SK-MEL-5 (cell line): ENCODE measurements at regions not wholly inside any gene's neighbourhood (a gene's known extent, or its start where the extent isn't known, plus 50 kb on each side); places are given as distances from the start of the nearest gene placed in this dataset.
A peak's percentile ranks its signal among the peaks of the same experiment; 100 is the strongest.

Experiments
- DNase-seq: peaks from one replicate; pipeline ENCODE4 v3.0.0-alpha.2; 2016; ENCODE audit warnings: low read depth, low spot score
- in situ Hi-C: cut with HindIII; loops from 2 replicates; pipeline ENCODE4 v1.10.0; 2016; ENCODE audit warnings: low sequenced_read_pairs, high pct_unique_total_duplicates, low pct_unique_long_range_greater_than_20kb

DNA sequence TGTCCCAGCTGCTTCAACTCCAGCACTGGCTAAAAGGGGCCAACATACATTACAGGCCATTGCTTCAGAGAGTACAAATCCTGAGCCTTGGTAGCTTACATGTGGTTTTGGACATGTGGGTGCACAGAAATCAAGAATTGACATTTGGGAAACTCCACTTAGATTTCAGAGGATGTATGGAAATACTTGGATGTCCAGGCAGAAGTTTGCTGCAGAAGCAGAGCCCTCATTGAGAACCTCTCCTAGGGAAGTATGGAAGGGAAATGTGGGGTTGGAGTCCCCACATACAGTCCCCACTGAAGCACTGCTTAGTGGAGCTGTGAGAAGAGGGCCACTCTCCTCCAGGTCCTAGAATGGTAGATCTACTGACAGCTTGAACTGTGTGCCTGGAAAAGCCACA lies 218.0 kb upstream of the CWC22 start:
- in situ Hi-C loops, result no loop called here
- DNase-seq, result no peak

DNA sequence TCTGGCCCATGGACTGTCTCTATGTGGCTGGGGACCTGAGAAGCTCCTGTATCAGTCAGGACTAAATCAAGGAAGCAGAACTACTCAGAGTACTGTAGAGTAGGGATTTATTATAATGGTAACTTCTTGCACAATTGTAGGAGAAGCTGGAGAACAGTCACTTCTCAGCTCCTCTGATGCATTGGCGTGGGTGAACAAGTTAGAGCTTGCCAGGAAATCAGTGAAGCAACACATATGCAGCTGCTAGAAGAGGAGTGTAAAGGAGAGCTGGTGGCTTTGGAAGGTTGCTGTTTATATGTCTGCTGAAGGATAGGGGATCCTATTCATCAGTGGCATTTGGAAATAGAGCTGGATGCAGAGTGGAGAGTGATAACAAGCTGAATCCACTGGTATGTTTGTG lies 215.5 kb upstream of the CWC22 start:
- DNase-seq, result no peak
- in situ Hi-C loops, result no loop called here

DNA sequence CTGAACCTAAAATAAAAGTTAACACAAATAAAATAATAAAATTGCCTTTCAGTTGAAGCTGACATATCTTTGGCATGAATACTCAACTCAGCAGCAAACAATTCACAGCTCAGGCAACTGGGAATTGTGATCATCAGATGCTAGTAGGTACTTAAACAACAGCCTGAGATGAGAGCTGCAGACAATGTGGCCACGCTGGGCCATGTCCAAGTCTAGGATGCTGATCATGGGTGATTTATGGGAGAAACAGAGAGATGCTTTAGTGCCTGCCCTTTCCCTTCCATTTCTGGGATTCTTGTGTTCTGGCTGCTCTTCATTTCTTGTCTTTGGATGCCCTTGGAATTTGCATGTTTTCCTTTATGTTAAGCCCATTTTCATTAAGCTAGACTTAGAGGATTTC lies 212.4 kb upstream of the CWC22 start:
- in situ Hi-C loops, result no loop called here
- no peak for DNase-seq

DNA sequence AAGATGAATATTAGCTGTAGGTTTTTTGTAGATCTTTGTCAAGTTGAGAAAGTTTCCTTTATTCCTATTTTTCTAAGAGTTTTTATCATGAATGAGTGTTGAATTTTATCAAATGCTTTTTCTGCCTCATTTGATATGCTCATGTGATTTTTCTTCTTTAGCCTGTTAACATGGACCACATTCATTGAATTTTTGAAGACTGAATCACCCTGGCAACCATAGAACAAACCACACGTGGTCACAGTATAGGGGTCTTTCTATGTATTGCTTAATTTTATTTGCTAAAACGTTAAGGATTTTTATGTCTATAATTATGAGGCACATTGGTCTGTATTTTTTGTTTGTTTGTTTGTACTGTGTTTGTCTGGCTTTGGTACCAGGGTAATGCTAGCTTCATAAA lies 201.7 kb upstream of the CWC22 start:
- no peak for DNase-seq
- in situ Hi-C loops, result no loop called here

DNA sequence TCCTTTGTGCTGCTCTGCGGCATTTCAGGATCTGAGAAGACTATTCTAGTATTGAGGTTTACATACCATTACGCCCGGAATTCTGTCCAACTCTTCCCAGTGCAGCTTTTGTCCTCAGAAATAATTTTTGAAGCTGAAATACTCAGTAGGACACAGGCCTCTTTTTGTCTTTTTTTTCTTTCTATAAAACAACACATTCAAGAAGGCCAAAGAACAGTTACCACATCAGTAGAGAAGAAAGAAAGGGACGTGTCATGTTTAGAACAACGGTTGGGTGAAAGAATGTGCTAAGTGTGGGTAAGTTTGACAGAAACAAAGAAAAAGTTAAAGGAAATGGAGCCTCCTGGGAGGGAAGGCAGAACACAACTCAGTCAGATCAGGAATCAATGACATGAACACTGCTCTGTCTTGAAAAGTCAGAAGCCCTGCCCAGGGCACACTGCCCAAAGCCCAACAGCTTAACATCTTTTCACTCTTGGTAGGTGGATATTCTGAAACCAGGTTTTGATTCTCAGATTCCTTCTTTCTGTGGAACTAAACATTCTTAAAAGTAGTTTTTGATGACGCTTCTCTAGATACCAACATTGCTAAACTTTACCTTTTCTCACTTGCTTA lies 198.6 kb upstream of the CWC22 start:
- DNase-seq, result peak; percentile 46
- in situ Hi-C loops, result no loop called here

DNA sequence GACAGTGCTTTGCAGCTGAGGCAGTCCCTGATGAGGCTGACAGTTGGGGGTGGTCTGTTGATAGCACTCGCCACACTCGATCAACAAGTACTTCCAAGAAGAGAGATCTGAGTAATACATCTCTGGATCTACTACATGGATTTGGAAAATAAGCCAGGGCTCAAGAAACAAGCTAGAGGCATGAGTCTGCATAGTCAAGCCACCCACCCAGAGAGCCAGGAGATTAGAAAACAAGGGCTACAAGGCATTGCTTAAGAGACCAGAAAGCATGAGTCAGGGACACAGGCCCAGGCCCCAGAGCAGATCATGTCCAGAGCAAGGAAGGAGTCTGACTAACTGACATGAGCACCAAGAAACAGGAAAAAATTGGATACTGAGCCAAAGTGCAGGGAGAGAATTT lies 196.9 kb upstream of the CWC22 start:
- no peak for DNase-seq
- in situ Hi-C loops, result no loop called here

DNA sequence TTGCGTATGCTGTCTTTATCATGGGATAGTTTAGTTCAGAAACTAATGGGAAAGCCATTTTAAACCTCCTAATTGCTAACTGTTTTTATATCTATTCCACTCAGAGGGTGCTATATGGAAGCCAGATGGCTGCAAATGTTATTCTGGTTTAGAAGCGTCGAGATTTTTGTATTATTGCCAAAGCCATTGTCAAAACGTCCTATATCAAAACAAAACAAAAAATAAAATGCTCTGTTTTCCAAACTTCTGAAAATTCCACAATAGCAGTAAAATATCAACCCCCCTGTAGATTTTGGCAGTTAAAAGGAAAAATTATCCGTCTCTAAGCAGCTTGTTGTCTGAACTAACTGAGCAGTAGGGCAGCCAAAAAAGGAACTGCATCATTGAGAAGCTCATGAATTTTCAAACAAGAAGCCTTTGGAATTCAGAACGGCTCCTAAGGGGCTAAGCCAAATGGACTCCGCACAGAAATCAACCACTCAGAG lies 195.4 kb upstream of the CWC22 start:
- in situ Hi-C loops, result no loop called here
- no peak for DNase-seq

DNA sequence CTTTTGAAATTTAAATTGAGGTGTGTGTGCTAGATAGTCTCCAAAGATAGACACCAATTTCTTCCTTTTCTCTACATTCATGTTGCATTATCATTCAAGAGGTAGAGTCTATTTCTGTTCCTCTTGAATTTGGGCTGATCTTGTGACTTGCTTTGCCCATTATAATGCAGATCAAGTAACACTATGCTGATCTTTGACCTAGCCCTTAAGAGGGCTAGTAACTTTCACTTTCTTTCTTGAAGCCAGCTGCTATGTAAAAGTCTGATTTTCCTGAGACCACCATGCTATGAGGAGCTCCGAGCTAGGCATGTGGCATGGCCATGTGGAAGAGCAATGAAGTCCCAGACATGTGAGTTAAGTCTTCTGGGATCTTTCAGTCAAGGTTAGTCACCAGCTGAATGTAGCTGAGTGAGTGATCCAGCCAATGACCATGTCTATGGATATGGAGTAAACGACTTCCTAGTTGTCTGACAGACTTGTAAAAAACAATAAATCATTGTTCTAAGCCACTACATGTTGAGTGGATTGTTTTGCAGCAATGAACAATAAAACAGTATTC lies 189.4 kb upstream of the CWC22 start:
- in situ Hi-C loops, result no loop called here
- no peak for DNase-seq

DNA sequence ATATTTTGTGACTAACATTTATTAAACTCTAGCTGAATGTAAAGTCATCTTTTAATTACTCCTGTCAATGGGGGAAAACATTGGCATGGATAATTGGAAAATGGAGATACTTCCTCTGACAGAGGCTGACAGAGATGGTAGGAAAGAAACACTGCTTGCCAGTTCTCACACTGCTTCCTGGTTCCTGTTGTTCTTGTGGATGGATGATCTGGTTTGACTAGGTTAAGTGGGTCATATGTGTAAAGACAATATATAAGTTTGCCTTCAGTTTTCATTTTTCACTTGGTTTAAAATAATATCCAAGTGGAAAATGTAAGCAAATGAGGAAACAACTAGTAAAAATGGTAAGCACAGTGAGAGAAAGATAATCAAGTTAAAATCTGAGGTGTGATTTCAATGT lies 188.8 kb upstream of the CWC22 start:
- in situ Hi-C loops, result no loop called here

DNA sequence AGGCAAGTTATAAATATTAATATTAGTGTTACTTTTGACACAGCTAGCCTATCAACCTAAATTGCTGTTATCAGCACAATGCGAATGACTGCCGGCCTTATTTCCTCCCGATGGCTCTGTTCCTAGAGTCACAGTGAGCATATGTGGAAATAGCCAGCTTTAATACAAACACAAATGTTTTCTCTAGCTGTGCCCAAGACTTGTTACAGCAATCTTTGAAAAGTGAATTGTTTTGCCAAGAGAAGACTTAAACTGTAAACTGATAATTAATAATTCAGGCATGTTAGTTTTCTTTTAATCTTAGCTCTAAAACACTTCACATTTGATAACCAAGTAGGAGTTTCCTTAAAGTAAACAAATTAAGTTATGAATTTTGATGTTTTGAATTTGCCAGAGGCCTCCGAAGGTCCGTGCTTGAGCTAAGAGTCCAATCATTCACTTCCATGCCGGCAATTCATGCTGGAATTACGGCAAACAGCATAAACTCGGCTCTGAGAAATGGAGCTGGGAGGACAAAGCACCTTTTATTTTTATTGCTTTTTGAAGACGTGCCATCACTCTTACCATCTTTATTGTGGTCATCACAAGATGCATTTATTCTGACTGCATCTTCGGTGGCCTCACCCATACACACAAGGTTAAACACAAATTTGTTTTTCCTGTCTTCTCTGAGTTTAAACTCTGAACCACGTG lies 184.5 kb upstream of the CWC22 start:
- in situ Hi-C loops, result no loop called here
- DNase-seq, result peak; percentile 52

More for the DNA sequence above, 188.8 kb upstream of the CWC22 start:
- DNase-seq, result no peak

DNA sequence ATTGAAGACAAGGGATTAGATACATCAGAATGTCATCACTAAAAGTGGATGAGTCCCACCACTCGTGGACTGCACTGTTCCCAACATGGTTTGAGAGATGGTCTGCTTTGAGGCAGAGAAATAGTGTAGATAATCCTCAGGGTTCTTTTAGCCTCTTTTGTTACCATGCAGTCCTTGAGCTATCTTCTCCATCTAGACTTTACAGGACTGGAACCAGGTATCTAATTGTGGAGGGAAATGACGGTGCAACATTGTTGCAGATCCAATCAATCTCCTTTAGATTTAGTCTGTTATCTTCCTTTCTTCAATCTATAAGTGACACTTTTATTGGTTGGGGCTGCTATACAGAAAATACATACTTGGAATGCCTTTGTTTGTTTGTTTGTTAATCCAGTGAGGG lies 183.8 kb upstream of the CWC22 start:
- DNase-seq, result no peak
- in situ Hi-C loops, result no loop called here

DNA sequence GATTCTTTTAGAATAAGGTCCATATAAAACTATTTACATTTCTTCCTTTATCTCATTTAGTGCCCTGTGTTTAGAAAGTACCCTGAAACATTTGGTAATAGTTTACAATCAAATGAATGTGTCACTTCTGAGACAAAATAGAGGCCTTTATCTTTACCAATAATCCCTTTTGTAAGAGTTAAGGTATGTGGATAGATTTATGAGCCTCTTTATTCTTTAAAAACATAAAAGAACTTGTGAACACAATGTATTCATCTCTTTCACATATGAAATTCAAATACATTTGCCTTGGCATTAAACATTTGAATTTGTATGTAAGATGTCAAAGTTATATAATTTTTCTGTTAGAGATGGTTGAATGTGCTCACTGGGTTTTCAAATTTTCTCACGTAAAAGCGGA lies 180.5 kb upstream of the CWC22 start:
- in situ Hi-C loops, result no loop called here
- no peak for DNase-seq

DNA sequence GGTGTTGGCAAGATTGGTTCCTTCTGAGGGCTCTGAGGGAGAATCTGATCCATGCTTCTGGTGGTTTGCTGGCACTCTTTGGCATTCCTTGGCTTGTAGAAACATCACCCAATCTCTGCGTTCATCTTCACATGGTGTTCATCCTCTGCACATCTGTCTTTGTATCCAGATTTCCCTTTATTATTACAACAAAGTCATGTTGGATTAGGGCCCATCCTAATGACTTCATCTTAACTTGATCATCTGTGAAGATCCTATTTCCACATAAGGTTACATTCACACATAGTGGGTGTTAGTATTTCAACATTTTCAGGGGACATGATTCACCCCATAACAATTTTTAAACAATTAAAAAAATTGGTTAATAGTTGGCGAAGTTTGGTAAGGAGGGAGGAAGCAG lies 177.4 kb upstream of the CWC22 start:
- DNase-seq, result no peak
- in situ Hi-C loops, result no loop called here

DNA sequence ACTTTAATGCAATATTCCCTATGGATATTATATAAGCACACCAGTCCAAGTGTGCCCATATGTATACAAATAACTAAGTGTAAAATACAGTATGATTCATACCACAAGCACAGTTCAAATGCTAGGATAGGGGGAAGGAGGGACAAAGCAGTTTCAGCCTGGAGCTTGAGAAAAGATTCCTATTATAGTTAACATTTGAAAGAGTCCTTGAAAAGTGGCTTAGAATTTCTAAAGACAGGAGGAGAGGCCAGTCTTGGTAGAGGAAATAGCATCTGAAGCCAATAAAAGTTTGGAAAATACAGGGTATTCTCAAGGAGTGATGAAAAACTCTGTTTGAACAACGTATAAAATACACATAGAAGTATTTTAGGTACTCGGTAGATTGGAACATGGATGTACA lies 173.4 kb upstream of the CWC22 start:
- DNase-seq, result no peak
- in situ Hi-C loops, result no loop called here

DNA sequence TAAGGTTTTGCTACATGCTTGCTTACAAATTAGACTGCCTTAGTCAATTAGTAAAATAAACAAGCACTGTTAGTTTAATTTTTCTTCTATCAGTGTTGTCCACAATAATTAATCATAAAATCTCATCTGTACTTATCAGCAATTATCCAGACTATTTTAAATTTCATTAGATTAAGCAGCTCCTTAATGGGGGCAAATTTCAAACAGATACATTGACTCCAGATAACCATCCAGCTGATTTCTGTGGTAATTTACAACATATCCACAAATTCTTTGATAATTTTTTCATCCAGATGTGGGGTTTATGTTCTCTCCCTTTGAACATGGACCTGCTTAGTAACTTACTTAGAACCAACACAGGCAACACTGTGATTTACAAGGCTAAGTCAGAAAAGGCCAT lies 170.4 kb upstream of the CWC22 start:
- in situ Hi-C loops, result no loop called here
- no peak for DNase-seq

DNA sequence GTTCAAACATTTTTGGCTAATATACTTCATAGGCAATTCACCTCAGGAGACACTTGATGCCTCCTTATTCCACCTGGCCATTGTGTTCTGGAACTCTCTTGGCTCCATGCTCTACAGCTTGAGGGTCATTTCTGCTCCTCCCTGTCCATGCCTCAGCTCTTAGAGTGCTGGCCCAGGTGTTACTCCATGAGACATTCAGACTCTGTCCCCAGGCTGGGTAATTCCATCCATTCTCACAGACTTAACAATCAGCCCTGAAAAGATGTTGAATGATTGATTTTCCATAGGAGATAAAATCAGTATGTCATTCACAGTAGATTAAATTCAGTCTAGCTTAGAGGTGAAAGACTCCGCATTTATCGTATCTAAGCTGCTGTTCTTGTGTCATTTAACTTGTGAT lies 168.6 kb upstream of the CWC22 start:
- in situ Hi-C loops, result no loop called here
- no peak for DNase-seq

DNA sequence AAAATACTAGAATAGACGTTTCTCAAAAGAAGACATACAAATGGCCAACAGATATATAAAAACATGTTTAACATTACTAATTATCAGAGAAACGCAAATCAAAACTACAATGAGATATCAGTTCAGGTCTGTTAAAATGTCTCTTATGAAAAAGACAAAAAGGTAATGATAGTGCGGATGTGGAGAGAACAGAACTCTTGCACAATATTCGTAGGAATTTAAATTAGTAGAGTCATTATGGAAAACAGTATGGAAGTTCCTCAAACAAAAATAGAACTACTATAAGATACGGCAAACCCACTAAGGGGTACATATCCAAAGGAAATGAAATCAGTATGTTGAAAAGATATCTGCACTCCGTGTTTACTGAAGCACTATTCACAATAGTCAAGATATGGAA lies 167.5 kb upstream of the CWC22 start:
- in situ Hi-C loops, result no loop called here

DNA sequence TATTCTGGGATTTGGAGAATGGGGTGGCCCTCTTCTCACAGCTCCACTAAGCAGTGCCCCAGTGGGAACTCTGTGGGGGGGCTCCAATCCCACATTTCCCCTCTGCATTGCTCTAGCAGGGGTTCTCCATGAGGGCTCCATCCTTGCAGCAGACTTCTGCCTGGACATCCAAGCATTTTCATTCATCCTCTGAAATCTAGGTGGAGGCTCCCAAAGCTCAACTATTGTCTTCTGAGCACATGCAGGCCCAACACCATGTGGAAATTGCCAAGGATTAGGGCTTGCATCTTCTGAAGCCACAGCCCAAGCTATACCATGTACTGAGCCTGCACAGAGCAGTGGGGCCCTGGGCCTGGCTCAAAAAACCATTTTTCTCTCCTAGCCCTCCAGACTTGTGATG lies 162.4 kb upstream of the CWC22 start:
- DNase-seq, result no peak
- in situ Hi-C loops, result no loop called here

More for the DNA sequence above, 167.5 kb upstream of the CWC22 start:
- no peak for DNase-seq

DNA sequence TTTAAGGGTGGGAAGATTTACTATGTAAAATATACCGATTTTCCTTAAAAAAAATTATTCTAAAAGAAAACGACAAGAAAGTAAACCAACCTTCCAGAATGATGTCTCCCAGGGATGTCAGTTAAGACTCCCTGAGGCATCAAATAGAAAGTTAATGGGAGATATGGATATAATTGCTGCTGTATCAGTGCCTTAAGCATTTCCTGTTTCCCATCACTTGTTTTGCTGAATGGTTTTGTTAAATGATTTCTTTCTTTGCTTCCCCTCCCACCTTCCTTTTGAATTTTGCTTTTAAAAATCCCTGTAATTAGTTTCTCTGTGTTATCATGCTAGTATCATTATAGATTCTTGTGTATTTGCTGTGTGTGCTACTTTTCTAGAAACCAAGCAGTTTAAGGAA lies 154.3 kb upstream of the CWC22 start:
- in situ Hi-C loops, result no loop called here
- DNase-seq, result no peak
